ENCODE measurements at regions not wholly inside any gene's neighbourhood (a gene's known extent, or its start where the extent isn't known, plus 50 kb on each side); places are given as distances from the start of the nearest gene placed in this dataset.

DNA sequence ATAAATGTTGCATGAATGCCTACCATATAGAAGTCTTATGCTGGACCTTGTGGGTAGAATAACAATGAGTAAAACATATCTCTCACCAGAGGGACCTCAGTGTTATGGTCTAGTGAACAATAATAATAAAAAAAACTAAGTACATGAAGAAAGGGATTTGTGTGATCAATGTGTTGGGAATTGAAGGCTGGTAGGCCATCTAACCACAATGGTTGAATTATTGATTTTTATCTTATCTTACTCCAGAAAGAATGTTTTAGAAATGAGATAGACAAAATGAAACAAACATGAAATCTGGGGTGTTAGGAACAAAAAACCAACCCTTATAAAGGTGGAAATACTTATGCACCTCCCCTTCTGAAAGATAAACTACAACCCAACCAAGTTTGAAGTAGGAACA is 243.9 kb upstream of the LRIG3 start:
- no peak for DNase-seq
- Histone ChIP-seq H3K27ac (no peak overlapping the region), H3K4me3 (no peak overlapping the region), H3K9me3 (no peaks in the 10 kb centered on the region), H3K4me1 (ENCODE audit: insufficient read depth) (no peaks in the 10 kb centered on the region), H3K36me3 (no peaks in the 10 kb centered on the region), H3K27me3 (no peaks in the 10 kb centered on the region)
- intact Hi-C loops (cut with DNase I) = loop anchor here in 3 of 4 donors (10.0 kb wide), 3 partner anchors 629 to 1179 kb away; no protein-coding TSS in a partner anchor
- TF ChIP-seq, protein P1, sequence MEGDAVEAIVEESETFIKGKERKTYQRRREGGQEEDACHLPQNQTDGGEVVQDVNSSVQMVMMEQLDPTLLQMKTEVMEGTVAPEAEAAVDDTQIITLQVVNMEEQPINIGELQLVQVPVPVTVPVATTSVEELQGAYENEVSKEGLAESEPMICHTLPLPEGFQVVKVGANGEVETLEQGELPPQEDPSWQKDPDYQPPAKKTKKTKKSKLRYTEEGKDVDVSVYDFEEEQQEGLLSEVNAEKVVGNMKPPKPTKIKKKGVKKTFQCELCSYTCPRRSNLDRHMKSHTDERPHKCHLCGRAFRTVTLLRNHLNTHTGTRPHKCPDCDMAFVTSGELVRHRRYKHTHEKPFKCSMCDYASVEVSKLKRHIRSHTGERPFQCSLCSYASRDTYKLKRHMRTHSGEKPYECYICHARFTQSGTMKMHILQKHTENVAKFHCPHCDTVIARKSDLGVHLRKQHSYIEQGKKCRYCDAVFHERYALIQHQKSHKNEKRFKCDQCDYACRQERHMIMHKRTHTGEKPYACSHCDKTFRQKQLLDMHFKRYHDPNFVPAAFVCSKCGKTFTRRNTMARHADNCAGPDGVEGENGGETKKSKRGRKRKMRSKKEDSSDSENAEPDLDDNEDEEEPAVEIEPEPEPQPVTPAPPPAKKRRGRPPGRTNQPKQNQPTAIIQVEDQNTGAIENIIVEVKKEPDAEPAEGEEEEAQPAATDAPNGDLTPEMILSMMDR (IDR thresholded peaks at IDR 0.05) = no peak
- TF ChIP-seq EP300 (IDR thresholded peaks at IDR 0.05) = no peak
- no peak for TF ChIP-seq POLR2A (IDR thresholded peaks at IDR 0.05)

DNA sequence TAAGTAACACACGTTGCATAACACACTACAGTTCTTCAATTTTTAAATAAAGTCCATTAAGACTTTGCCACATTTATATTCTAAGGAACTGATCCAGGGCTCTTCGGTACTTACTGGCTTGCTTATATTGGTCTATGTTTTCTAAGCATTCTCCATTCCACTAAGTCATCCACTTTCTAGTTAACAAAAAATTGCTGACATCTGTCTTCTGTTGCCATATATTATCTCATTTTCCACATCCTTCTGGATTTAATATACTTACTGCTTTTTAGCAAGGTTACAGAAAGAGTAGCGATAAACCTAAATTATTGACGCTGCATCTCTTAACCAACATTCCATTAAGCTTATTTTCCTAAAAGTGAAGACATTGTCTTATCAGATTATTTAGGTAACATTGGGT is 238.4 kb upstream of the LRIG3 start:
- no peak overlapping the region for H3K27ac ChIP-seq
- no peaks in the 10 kb centered on the region for H3K4me1 ChIP-seq (ENCODE audit: insufficient read depth)
- intact Hi-C loops (cut with DNase I) = loop anchor here in 1 of 4 donors (10.0 kb wide), 1 partner anchor 814 kb away; no protein-coding TSS in a partner anchor
- DNase-seq = no peak
- H3K36me3 ChIP-seq = no peaks in the 10 kb centered on the region
- TF ChIP-seq POLR2A (IDR thresholded peaks at IDR 0.05) (no peak), EP300 (IDR thresholded peaks at IDR 0.05) (no peak)
- TF ChIP-seq, protein P1 (IDR thresholded peaks at IDR 0.05) = no peak
- WGBS, 3 donors = 78 to 93% (median 93%) methylated on average over 4 of the region's 4 CpGs
- no peaks in the 10 kb centered on the region for H3K9me3 ChIP-seq
- no peak overlapping the region for H3K4me3 ChIP-seq
- H3K27me3 ChIP-seq = no peaks in the 10 kb centered on the region

DNA sequence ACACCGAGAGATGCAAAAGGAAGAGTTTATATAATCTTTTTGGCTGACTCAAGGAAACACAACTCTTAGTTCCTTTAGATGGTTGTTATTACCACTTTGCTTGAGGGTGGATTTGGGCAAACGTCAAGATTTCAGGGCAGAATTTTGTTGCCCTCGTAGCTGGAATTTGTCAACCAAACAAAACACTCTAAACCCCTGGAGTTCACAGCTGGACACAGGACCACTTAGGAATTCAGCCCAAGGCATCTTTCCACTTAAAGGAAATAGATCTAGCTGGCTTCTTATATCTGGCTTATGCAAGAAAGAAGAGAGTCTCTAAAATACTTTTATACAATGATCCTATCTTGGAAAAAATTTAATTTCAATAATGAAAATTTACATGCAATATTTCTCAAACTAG is 237.8 kb upstream of the LRIG3 start:
- TF ChIP-seq EP300 (IDR thresholded peaks at IDR 0.05) (no peak), POLR2A (IDR thresholded peaks at IDR 0.05) (no peak)
- TF ChIP-seq, protein P1 (IDR thresholded peaks at IDR 0.05) = no peak
- no peak overlapping the region for H3K27ac ChIP-seq
- H3K9me3 ChIP-seq = no peaks in the 10 kb centered on the region
- no peaks in the 10 kb centered on the region for H3K4me1 ChIP-seq (ENCODE audit: insufficient read depth)
- no peaks in the 10 kb centered on the region for H3K36me3 ChIP-seq
- WGBS, 3 donors = 62 to 72% (median 71%) methylated on average over 3 of the region's 3 CpGs
- no peak overlapping the region for H3K4me3 ChIP-seq
- intact Hi-C loops (cut with DNase I) = loop anchor here in 1 of 4 donors (10.0 kb wide), 1 partner anchor 813 kb away; no protein-coding TSS in a partner anchor
- no peaks in the 10 kb centered on the region for H3K27me3 ChIP-seq
- no peak for DNase-seq

DNA sequence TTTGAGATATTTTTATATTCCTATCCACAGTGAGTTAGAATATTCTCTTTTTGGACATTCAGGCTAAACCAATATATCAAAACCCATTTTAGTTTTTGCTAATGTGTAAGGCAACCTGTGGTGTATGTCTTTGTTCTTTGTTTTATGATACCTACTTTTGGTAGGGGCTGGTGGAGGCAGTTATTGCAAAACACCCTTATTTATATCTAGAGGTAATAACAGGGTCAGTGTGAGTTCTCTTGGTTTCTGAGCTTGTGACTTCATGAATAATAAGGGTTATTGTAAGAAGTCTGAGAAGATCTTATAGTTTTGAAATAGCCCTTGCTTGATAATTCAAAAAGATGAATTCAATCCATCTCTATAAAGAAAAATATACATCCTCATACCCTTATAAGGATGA is 235.1 kb upstream of the LRIG3 start:
- Histone ChIP-seq H3K4me3 (no peak overlapping the region), H3K9me3 (no peaks in the 10 kb centered on the region), H3K27ac (no peak overlapping the region), H3K4me1 (ENCODE audit: insufficient read depth) (no peaks in the 10 kb centered on the region), H3K36me3 (no peaks in the 10 kb centered on the region), H3K27me3 (no peaks in the 10 kb centered on the region)
- TF ChIP-seq POLR2A (IDR thresholded peaks at IDR 0.05) (no peak), EP300 (IDR thresholded peaks at IDR 0.05) (no peak)
- TF ChIP-seq, protein P1 (IDR thresholded peaks at IDR 0.05) = no peak
- no peak for DNase-seq
- intact Hi-C loops (cut with DNase I) = loop anchor here in 1 of 4 donors (10.0 kb wide), 1 partner anchor 811 kb away; no protein-coding TSS in a partner anchor

Data from ovary (tissue), 7 donors.